ENCODE measurements at regions not wholly inside any gene's neighbourhood (a gene's known extent, or its start where the extent isn't known, plus 50 kb on each side); places are given as distances from the start of the nearest gene placed in this dataset.

- no peak for TF ChIP-seq CTCF (IDR thresholded peaks at IDR 0.05; ENCODE audit: poor library complexity)
- TF ChIP-seq EZH2phosphoT487 (IDR thresholded peaks at IDR 0.05; ENCODE audit: low read depth, severe bottlenecking, unreplicated experiment), result no peak
- no peak for TF ChIP-seq EZH2 (IDR thresholded peaks at IDR 0.05; ENCODE audit: borderline replicate concordance)
Measured at GRCh38 chr5:12332480-12332879, 428.2 kb upstream of the CTNND2 start.

All from hepatocyte (in vitro differentiated cells).